GM12878 (cell line): ENCODE measurements at regions not wholly inside any gene's neighbourhood (a gene's known extent, or its start where the extent isn't known, plus 50 kb on each side); places are given as distances from the start of the nearest gene placed in this dataset.

Experiments
- ATAC-seq: fragments of 200-7000 bp; cut with Tn5 transposase; 3 replicates; pipeline ENCODE4 v1.9.1; 2020; ENCODE audit warnings: mild to moderate bottlenecking, moderate library complexity
- BruUV-seq: library from RNA; stranded (reverse); fragments of 400-500 nt; replicated peaks from 2 replicates; lab custom pipeline; 2021; lab: Mats Ljungman, UMichigan
- CTCF ChIA-PET: fragments of 300-600 bp; sonication (Branson Sonifier 250); formaldehyde crosslinking; extraction: SDS; loops from one replicate; lab custom pipeline; 2021; ENCODE audit warnings: inconsistent platforms; lab: Yijun Ruan, JAX
- POLR2A ChIA-PET: fragments of 350-600 bp; formaldehyde crosslinking; extraction: SDS; loops from one replicate; lab custom pipeline; 2021; ENCODE audit warnings: inconsistent platforms; lab: Charles Lee
- RAD21 ChIA-PET: fragments of 300-600 bp; sonication (Branson Sonifier 250); formaldehyde crosslinking; loops from one replicate; lab custom pipeline; 2023; ENCODE audit warnings: antibody characterized with exemption; ENCODE audit not compliant: unreplicated experiment; lab: Charles Lee
- SMC1A ChIA-PET: fragments of 300-600 bp; sonication (Branson Sonifier 250); formaldehyde crosslinking; loops from one replicate; lab custom pipeline; 2023; ENCODE audit not compliant: unreplicated experiment, uncharacterized antibody; lab: Charles Lee
- DNase-seq: peaks from one replicate; pipeline ENCODE4 v3.0.0-alpha.2; 2011; ENCODE audit warnings: low read depth, low spot score
- FAIRE-seq: peaks from 3 replicates; lab custom pipeline; 2011; peaks lifted over from hg19 to GRCh38; lab: Jason Lieb, UNC
- H2AFZ ChIP-seq: 2 replicates; pipeline ENCODE4 v1.6.0; 2011; ENCODE audit warnings: low read depth, low read length, control low read depth; ENCODE audit not compliant: control insufficient read depth
- H3K27ac ChIP-seq: 2 replicates; pipeline ENCODE4 v1.5.1; 2011; ENCODE audit warnings: control low read depth; ENCODE audit not compliant: control insufficient read depth, insufficient read depth
- H3K27me3 ChIP-seq, 2 experiments: replicated peaks in 1 of 2; 2 replicates each; pipeline versions ENCODE4 v1.6.0 to v1.6.1; 2011; ENCODE audit warnings: low read length in 1 of 2; ENCODE audit not compliant: control insufficient read depth in 2 of 2, insufficient read depth in 2 of 2
- H3K36me3 ChIP-seq, 2 experiments: 2 replicates each; pipeline ENCODE4 v1.5.1; 2011; ENCODE audit warnings: low read length in 1 of 2; ENCODE audit not compliant: control insufficient read depth in 2 of 2, insufficient read depth in 2 of 2
- H3K4me1 ChIP-seq: 2 replicates; pipeline ENCODE4 v1.6.1; 2011; ENCODE audit warnings: mild to moderate bottlenecking, low read length, moderate library complexity, mixed read lengths; ENCODE audit not compliant: control insufficient read depth, insufficient read depth
- H3K4me2 ChIP-seq: 2 replicates; pipeline ENCODE4 v1.6.0; 2011; ENCODE audit warnings: control low read depth; ENCODE audit not compliant: control insufficient read depth, insufficient read depth
- H3K4me3 ChIP-seq: fragments of 200-600 bp; sonication (generic); 2 replicates; pipeline ENCODE4 v1.5.1; 2016
- H3K79me2 ChIP-seq: 2 replicates; pipeline ENCODE4 v1.6.0; 2011; ENCODE audit warnings: low read length; ENCODE audit not compliant: control insufficient read depth, insufficient read depth
- H3K9ac ChIP-seq: 2 replicates; pipeline ENCODE4 v1.8.0; 2011; ENCODE audit warnings: low read length, control low read depth, mixed read lengths; ENCODE audit not compliant: control insufficient read depth, insufficient read depth
- H3K9me3 ChIP-seq: replicated peaks from 3 replicates; pipeline ENCODE4 v1.5.1; 2011; ENCODE audit warnings: mild to moderate bottlenecking, low read length; ENCODE audit not compliant: control insufficient read depth, insufficient read depth
- H4K20me1 ChIP-seq: 2 replicates; pipeline ENCODE4 v1.6.0; 2011; ENCODE audit not compliant: control insufficient read depth, insufficient read depth
- ASH2L ChIP-seq: fragments of 300-600, 200-600 bp; sonication (generic); IDR thresholded peaks from 2 replicates; pipeline ENCODE4 v1.6.1; 2017; ENCODE audit warnings: low read depth, mild to moderate bottlenecking, borderline replicate concordance
- CBX3 ChIP-seq: fragments of 200-600 bp; sonication (generic); IDR thresholded peaks from 2 replicates; pipeline ENCODE4 v1.6.1; 2016; ENCODE audit warnings: low read depth, borderline replicate concordance
- CHD2 ChIP-seq: IDR thresholded peaks from 2 replicates; pipeline ENCODE4 v1.6.1; 2011; ENCODE audit warnings: low read depth, low read length, improper control_type of control experiment, borderline replicate concordance
- FOXM1 ChIP-seq: IDR thresholded peaks from 2 replicates; pipeline ENCODE4 v1.6.1; 2012; ENCODE audit warnings: low read depth, mild to moderate bottlenecking, inconsistent platforms, low read length, moderate library complexity
- HDAC6 ChIP-seq: fragments of 200-600 bp; sonication (generic); IDR thresholded peaks from one replicate; pipeline ENCODE4 v1.8.0; 2017; ENCODE audit warnings: antibody characterized with exemption; ENCODE audit not compliant: unreplicated experiment
- JUNB ChIP-seq: IDR thresholded peaks from 2 replicates; pipeline ENCODE4 v1.6.1; 2016; ENCODE audit warnings: antibody characterized with exemption, mild to moderate bottlenecking
- JUND ChIP-seq: IDR thresholded peaks from 2 replicates; pipeline ENCODE4 v1.6.1; 2012; ENCODE audit warnings: low read depth, mild to moderate bottlenecking, low read length, improper control_type of control experiment, moderate library complexity
- MEF2A ChIP-seq: IDR thresholded peaks from 2 replicates; pipeline ENCODE4 v1.6.1; 2011; ENCODE audit warnings: low read depth, mild to moderate bottlenecking, low read length, moderate library complexity; ENCODE audit not compliant: insufficient read depth
- MLLT1 ChIP-seq: fragments of 450-650 bp; IDR thresholded peaks from 2 replicates; pipeline ENCODE4 v1.6.1; 2016; ENCODE audit warnings: mild to moderate bottlenecking
- MYC ChIP-seq: IDR thresholded peaks from 2 replicates; pipeline ENCODE4 v1.6.1; 2011; ENCODE audit warnings: mild to moderate bottlenecking, low read length, moderate library complexity, inconsistent platforms; ENCODE audit not compliant: insufficient read depth, insufficient replicate concordance, insufficient read length, severe bottlenecking
- NRF1 ChIP-seq: conservative IDR thresholded peaks from 2 replicates; pipeline ENCODE4 v1.6.1; 2011; ENCODE audit warnings: mild to moderate bottlenecking, low read depth, low read length, improper control_type of control experiment
- PAX5 ChIP-seq: IDR thresholded peaks from 2 replicates; pipeline ENCODE4 v1.6.1; 2011; ENCODE audit warnings: low read depth, low read length, borderline replicate concordance
- POLR2A ChIP-seq: IDR thresholded peaks from 2 replicates; pipeline ENCODE4 v1.6.1; 2011; ENCODE audit warnings: low read depth, mild to moderate bottlenecking, low read length
- SP1 ChIP-seq: IDR thresholded peaks from one replicate; pipeline ENCODE4 v1.6.1; 2011; ENCODE audit warnings: low read depth, low read length
- SUZ12 ChIP-seq: fragments of 200-600 bp; sonication (generic); IDR thresholded peaks from one replicate; pipeline ENCODE4 v1.6.1; 2018; ENCODE audit warnings: antibody characterized with exemption, mild to moderate bottlenecking; ENCODE audit not compliant: unreplicated experiment
- TCF12 ChIP-seq: IDR thresholded peaks from 2 replicates; pipeline ENCODE4 v1.6.1; 2011; ENCODE audit warnings: low read depth, mild to moderate bottlenecking, low read length
- ZSCAN29 ChIP-seq: fragments of 450-650 bp; IDR thresholded peaks from 2 replicates; pipeline ENCODE4 v1.6.1; 2017; ENCODE audit warnings: mild to moderate bottlenecking, moderate library complexity
- in situ Hi-C: fragments of 300-500 bp; cut with MboI; formaldehyde crosslinking; loops from 9 replicates; pipeline ENCODE4 v1.14.3; 2018; ENCODE audit warnings: mixed read lengths
- intact Hi-C: fragments of 100-400 bp; cut with micrococcal nuclease; formaldehyde crosslinking; loops from one replicate; pipeline ENCODE4 v1.14.2; 2022; ENCODE audit not compliant: unreplicated experiment
- TF ChIP-seq, protein P1 (sequence below): fragments of 450-650 bp; IDR thresholded peaks from 2 replicates; pipeline ENCODE4 v1.6.1; 2017; ENCODE audit warnings: mild to moderate bottlenecking
- TF ChIP-seq, protein P2 (sequence below): IDR thresholded peaks from 2 replicates; pipeline ENCODE4 v1.6.1; 2011; ENCODE audit warnings: borderline replicate concordance, low read depth, mild to moderate bottlenecking, moderate library complexity, mixed read lengths, low read length; ENCODE audit not compliant: insufficient read depth; ENCODE audit errors: extremely low read length

DNA sequence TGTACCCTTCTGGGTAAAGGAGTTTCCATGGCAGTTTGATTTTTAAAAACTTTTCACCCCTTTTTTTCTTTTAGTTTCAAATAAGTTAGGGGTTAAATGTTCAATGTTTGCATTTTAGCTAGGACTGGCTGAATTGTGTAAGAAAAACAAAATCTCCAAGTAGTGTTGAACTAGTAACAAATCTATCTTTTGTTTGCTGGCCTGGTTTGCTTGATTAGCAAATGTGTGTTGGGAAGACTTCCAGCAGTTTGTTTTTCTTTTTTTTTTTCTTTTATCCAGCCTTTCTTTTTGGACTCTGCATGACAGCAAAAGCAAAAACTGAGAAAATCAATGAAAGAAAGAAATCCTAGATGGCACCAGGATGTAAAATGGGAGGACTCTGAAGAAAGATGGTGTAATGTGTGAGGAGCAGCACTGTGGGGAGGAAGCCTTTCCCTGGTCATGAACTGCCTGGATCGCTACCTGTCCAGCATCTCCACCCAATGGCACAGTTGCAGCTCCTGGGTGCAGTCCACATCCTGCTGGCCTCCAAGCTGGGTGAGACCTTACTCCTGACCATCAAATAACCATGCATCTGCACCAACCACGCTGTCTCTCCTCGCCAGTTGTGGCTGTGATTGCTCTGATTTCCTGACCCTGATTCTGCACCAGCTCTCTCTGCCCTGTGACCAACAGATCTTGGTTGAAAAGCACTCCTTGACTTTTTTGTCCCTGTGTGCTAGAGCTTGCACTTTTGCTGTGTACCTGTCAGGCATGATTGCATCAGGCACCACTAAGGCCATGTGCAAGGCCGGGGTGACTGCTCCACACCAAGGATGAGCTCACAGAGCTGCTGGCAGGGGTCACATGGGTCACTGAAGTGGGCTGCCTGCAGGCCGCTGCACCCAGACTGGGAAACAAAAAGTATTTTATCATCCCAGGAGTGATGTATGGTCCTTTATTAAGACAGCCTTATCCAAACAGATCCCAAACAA lies 71.2 kb upstream of the ZNF236 start (continued):
- TF ChIP-seq, protein P1, sequence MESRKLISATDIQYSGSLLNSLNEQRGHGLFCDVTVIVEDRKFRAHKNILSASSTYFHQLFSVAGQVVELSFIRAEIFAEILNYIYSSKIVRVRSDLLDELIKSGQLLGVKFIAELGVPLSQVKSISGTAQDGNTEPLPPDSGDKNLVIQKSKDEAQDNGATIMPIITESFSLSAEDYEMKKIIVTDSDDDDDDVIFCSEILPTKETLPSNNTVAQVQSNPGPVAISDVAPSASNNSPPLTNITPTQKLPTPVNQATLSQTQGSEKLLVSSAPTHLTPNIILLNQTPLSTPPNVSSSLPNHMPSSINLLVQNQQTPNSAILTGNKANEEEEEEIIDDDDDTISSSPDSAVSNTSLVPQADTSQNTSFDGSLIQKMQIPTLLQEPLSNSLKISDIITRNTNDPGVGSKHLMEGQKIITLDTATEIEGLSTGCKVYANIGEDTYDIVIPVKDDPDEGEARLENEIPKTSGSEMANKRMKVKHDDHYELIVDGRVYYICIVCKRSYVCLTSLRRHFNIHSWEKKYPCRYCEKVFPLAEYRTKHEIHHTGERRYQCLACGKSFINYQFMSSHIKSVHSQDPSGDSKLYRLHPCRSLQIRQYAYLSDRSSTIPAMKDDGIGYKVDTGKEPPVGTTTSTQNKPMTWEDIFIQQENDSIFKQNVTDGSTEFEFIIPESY: no peak
- TF ChIP-seq, protein P2, sequence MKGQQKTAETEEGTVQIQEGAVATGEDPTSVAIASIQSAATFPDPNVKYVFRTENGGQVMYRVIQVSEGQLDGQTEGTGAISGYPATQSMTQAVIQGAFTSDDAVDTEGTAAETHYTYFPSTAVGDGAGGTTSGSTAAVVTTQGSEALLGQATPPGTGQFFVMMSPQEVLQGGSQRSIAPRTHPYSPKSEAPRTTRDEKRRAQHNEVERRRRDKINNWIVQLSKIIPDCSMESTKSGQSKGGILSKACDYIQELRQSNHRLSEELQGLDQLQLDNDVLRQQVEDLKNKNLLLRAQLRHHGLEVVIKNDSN: no peak
- no peak for TF ChIP-seq CHD2
- TF ChIP-seq, all 136 proteins: peak for 0

DNA sequence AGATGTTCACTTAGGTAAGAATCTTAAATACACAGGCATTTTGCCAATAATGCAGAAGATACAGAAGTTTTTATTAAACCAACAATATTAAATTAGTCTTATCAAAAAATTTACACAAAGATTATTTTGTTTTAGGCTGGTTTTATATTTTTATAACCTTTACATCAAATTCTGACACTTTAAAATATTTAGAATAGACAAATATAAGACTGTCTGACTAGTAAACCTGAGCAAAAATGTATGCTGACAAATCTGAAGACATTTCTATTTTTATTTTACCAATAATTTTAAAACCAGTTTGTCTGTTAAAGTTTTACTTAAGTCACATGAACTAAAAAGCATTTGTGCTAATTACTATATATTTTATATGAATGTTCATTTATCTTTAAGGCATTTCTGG lies 72.1 kb upstream of the ZNF236 start:
- in situ Hi-C loops: no loop called here
- no peak for FAIRE-seq
- no peak overlapping the region for H3K4me2 ChIP-seq

More for the DNA sequence above, 72.1 kb upstream of the ZNF236 start:
- POLR2A ChIA-PET: no interaction called here
- intact Hi-C loops: no loop called here
- H3K27ac ChIP-seq: no peak overlapping the region
- H3K9me3 ChIP-seq: no peaks in the 10 kb centered on the region; the same call in 2 of the 3 replicates
- no peak overlapping the region for H3K4me3 ChIP-seq
- CTCF ChIA-PET: no interaction called here
- SMC1A ChIA-PET: no interaction called here
- H3K4me1 ChIP-seq: no peaks in the 10 kb centered on the region
- DNase-seq (no peak), ATAC-seq (no peak)
- H2AFZ ChIP-seq: no peak overlapping the region
- RAD21 ChIA-PET: no interaction called here
- no peaks in the 10 kb centered on the region for H3K27me3 ChIP-seq
- no peaks in the 10 kb centered on the region for H4K20me1 ChIP-seq
- TF ChIP-seq SUZ12 (no peak), JUNB (no peak), MLLT1 (no peak), POLR2A (no peak), ASH2L (no peak), CBX3 (no peak), NRF1 (no peak), PAX5 (no peak), MYC (no peak), FOXM1 (no peak), JUND (no peak), ZSCAN29 (no peak), HDAC6 (no peak), MEF2A (no peak), SP1 (no peak), TCF12 (no peak)
- H3K36me3 ChIP-seq: no peaks in the 10 kb centered on the region
- no peak overlapping the region for H3K9ac ChIP-seq
- no TSS peak for BruUV-seq
- no peaks in the 10 kb centered on the region for H3K79me2 ChIP-seq
